ENCODE measurements at regions not wholly inside any gene's neighbourhood (a gene's known extent, or its start where the extent isn't known, plus 50 kb on each side); places are given as distances from the start of the nearest gene placed in this dataset.

DNA sequence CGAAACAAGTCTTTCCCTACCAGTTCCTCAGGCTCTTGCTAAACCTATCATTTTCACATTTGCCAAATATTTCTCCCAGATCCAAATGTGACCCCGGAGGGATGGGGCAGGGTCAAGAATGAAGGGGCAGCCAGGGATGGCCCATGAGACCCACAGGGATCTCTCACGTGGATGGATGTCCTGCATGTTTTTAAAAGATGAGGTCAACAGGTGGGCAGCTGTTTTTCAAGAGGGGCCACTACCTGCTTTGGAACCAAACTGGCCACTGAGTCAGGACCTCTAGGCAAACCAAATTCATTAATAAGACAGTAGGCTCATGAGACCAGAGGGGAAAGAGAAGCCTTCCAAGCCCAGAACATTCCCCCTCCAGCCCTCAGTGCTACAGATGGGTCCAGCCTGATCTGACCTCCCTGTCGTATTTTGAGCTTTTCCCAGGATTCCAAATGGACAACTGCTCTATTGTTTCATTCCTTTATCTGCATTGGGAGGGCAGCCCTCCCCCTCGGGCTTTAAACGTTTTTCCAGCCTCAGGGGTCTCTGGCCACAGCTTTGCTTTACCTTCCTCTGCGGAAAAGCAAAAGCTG is 252.5 kb upstream of the IRF2BP2 start (continued):
- no peak for TF ChIP-seq FOXP4 (CRISPR knock-in tag; IDR thresholded peaks at IDR 0.05)
- TF ChIP-seq, protein P1, sequence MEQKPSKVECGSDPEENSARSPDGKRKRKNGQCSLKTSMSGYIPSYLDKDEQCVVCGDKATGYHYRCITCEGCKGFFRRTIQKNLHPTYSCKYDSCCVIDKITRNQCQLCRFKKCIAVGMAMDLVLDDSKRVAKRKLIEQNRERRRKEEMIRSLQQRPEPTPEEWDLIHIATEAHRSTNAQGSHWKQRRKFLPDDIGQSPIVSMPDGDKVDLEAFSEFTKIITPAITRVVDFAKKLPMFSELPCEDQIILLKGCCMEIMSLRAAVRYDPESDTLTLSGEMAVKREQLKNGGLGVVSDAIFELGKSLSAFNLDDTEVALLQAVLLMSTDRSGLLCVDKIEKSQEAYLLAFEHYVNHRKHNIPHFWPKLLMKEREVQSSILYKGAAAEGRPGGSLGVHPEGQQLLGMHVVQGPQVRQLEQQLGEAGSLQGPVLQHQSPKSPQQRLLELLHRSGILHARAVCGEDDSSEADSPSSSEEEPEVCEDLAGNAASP (CRISPR knock-in tag; IDR thresholded peaks at IDR 0.05; ENCODE audit: borderline replicate concordance), result peak; percentile 7; the same call in 1 of the 2 replicates
- peak; percentile 20; the same call in 1 of the 2 replicates for TF ChIP-seq SOX5 (CRISPR knock-in tag; IDR thresholded peaks at IDR 0.05; ENCODE audit: borderline replicate concordance)
- TF ChIP-seq E2F1 (CRISPR knock-in tag; IDR thresholded peaks at IDR 0.05), result 0 out of 2 replicates have a peak, but pooled peaks have one; percentile 22
- no peak; a peak in 1 of 4 replicates for TF ChIP-seq EP300 (IDR thresholded peaks at IDR 0.05; ENCODE audit: low read depth in 2 of 2, low read length in 2 of 2)
- TF ChIP-seq EP300 (CRISPR knock-in tag; IDR thresholded peaks at IDR 0.05; ENCODE audit: borderline replicate concordance), result no peak
- no peak for TF ChIP-seq NR2F6 (IDR thresholded peaks at IDR 0.05)
- peak; percentile 35; the same call in 1 of the 2 replicates for TF ChIP-seq NR2F6 (CRISPR knock-in tag; IDR thresholded peaks at IDR 0.05)
- no peak for TF ChIP-seq ZNF883 (CRISPR knock-in tag; IDR thresholded peaks at IDR 0.05; ENCODE audit: not compliant biosample characterization)
- no peak for TF ChIP-seq ZNF10 (CRISPR knock-in tag; IDR thresholded peaks at IDR 0.05; ENCODE audit: borderline replicate concordance, low read depth)
- TF ChIP-seq HNRNPL (IDR thresholded peaks at IDR 0.05; ENCODE audit: low read depth, low read length), result no peak
- TF ChIP-seq ZBTB7B (CRISPR knock-in tag; IDR thresholded peaks at IDR 0.05), result peak; percentile 37; the same call in 1 of the 2 replicates
- TF ChIP-seq ZNF317 (CRISPR knock-in tag; IDR thresholded peaks at IDR 0.05), result no peak
- TF ChIP-seq NCOR1 (IDR thresholded peaks at IDR 0.05; ENCODE audit: borderline replicate concordance, low read length), result no peak; the same call in 1 of the 2 replicates
- peak; percentile 49; the same call in 1 of the 2 replicates for TF ChIP-seq ZNF143 (CRISPR knock-in tag; IDR thresholded peaks at IDR 0.05)
- peak; percentile 10; the same call in 1 of the 2 replicates for TF ChIP-seq CHD4 (IDR thresholded peaks at IDR 0.05; ENCODE audit: borderline replicate concordance, low read length)
- no peak for TF ChIP-seq FOSL1 (CRISPR knock-in tag; IDR thresholded peaks at IDR 0.05; ENCODE audit: borderline replicate concordance)
- TF ChIP-seq ZNF629 (CRISPR knock-in tag; conservative IDR thresholded peaks at IDR 0.05), result peak; percentile 25; the same call in 1 of the 2 replicates
- peak; percentile 30; the same call in 1 of the 2 replicates for TF ChIP-seq HNF4A (CRISPR knock-in tag; IDR thresholded peaks at IDR 0.05)
- no peak for TF ChIP-seq SIX4 (CRISPR knock-in tag; IDR thresholded peaks at IDR 0.05)
- TF ChIP-seq NFE2L1 (CRISPR knock-in tag; IDR thresholded peaks at IDR 0.05; ENCODE audit: borderline replicate concordance), result no peak
- TF ChIP-seq, protein P2, sequence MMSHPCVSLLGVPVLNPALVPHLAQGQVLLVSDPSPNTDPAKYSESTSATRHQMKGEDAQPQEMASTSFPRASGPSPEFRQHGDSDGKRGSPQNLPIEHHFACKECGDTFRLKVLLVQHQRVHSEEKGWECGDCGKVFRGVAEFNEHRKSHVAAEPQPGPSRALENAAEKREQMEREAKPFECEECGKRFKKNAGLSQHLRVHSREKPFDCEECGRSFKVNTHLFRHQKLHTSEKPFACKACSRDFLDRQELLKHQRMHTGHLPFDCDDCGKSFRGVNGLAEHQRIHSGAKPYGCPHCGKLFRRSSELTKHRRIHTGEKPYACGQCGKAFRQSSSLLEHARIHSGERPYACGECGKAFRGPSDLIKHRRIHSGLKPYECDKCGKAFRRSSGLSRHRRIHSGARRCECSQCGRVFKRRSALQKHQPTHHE (CRISPR knock-in tag; IDR thresholded peaks at IDR 0.05; ENCODE audit: borderline replicate concordance), result no peak
- peak; percentile 14; the same call in 1 of the 2 replicates for TF ChIP-seq DMAP1 (CRISPR knock-in tag; IDR thresholded peaks at IDR 0.05)
- TF ChIP-seq ZIK1 (CRISPR knock-in tag; IDR thresholded peaks at IDR 0.05; ENCODE audit: borderline replicate concordance, low read depth), result no peak
